Activated naive CD8-positive, alpha-beta T cell treated with anti-CD3 and anti-CD28 coated beads, Interleukin-2, amount 50 U/mL, for 24 hours (primary cell): ENCODE measurements at regions not wholly inside any gene's neighbourhood (a gene's known extent, or its start where the extent isn't known, plus 50 kb on each side); places are given as distances from the start of the nearest gene placed in this dataset.

Experiments
- ATAC-seq: fragments of 150-1000 bp; cut with Tn5 transposase; one replicate; pipeline ENCODE4 v1.10.0; 2021
- DNase-seq: peaks from one replicate; pipeline ENCODE4 v3.0.0; 2021
- H3K27ac Mint-ChIP-seq: one replicate; pipeline ENCODE4 v1.8.0; 2021; ENCODE audit warnings: mild to moderate bottlenecking, mixed read lengths
- H3K27me3 Mint-ChIP-seq: one replicate; pipeline ENCODE4 v1.8.0; 2021; ENCODE audit warnings: mixed read lengths
- H3K36me3 Mint-ChIP-seq: one replicate; pipeline ENCODE4 v1.8.0; 2021; ENCODE audit warnings: low read depth, mixed read lengths
- H3K4me1 Mint-ChIP-seq: one replicate; pipeline ENCODE4 v1.8.0; 2021; ENCODE audit warnings: mixed read lengths
- H3K4me3 Mint-ChIP-seq: one replicate; pipeline ENCODE4 v1.8.0; 2021; ENCODE audit warnings: mild to moderate bottlenecking, moderate library complexity, mixed read lengths
- H3K9me3 Mint-ChIP-seq: one replicate; pipeline ENCODE4 v1.8.0; 2021; ENCODE audit warnings: mixed read lengths

DNA sequence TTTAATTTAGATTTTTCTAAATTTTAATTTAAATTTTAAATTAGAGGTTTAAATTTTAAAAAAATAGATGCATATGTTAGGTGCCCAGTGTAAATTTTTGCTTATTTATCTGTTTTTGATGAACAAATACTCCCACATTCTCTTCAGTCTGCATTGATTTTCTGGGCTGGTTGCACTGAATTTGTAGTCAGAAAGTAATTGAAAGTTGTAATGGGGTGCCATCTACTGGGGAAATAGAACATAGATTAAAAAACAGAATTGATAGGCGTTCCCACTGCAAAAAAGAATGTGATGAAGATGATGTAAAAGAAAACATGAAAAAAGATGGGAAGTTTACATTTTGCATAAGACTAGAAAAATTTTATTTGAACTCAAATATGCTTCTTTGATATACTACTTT is 51.7 kb upstream of the CCDC85A start:
- H3K36me3 Mint-ChIP-seq, result no peaks in the 10 kb centered on the region
- H3K9me3 Mint-ChIP-seq, result no peaks in the 10 kb centered on the region
- no peak overlapping the region for H3K4me3 Mint-ChIP-seq
- no peaks in the 10 kb centered on the region for H3K4me1 Mint-ChIP-seq
- peaks cover 2% of the 10 kb centered on the region for H3K27me3 Mint-ChIP-seq
- ATAC-seq, result no peak
- no peak overlapping the region for H3K27ac Mint-ChIP-seq
- DNase-seq, result no peak

DNA sequence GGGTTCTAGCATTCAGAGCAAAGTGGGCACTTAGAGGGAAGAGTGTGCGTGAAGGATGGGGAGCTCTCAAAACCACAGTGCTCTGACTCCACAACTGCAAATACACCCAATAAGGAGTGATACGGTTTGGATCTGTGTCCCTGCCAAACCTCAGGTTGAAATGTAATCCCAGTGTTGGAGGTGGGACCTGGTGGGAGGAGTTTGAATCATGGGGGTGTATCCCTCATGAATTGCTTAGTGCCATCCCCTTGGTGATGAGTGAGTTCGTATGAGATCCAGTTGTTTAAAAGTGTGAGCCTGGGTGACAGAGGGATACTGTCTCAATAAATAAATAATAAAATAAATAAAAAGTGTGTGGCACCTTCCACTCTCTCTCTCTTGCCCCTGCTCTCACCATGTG is 50.3 kb upstream of the CCDC85A start:
- DNase-seq, result no peak
- no peak for ATAC-seq
- no peak overlapping the region for H3K4me3 Mint-ChIP-seq

DNA sequence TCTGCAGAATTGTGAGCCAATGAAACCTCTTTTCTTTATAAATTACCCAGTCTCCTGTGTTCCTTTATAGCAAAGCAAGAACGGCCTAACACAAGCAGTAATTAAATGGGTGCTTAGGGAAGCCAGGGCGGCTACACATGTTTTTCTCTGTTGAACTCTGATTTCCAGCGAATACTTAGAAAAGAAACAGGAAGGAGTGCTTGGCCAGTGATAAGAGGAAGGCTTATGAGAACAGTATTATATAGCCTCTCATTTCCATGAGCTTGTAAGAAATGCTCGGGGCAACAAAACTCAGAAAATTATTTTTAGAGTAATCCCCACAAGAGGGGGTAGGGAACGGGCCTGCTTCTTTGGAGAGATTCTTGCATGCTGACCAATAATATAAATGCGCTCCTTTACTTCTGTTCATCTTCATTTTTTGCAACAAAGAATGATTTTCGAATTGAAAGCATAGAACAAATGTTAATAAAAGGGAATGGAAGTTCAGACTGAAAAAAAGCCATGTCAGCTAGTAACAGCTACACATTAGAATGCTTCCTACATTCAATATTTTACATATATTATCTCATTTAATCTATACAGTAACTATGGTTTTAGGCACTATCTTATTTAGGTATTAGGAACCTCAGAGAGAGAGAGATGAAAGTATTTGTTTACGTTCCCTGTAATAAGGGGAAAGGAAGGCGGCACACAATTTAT is 49.7 kb upstream of the CCDC85A start:
- Mint-ChIP-seq H3K36me3 (no peaks in the 10 kb centered on the region), H3K9me3 (no peaks in the 10 kb centered on the region), H3K27ac (no peak overlapping the region), H3K4me3 (no peak overlapping the region), H3K27me3 (peaks cover 2% of the 10 kb centered on the region), H3K4me1 (no peaks in the 10 kb centered on the region)
- ATAC-seq (no peak), DNase-seq (no peak)

More for the DNA sequence above, 50.3 kb upstream of the CCDC85A start:
- Mint-ChIP-seq H3K9me3 (no peaks in the 10 kb centered on the region), H3K27me3 (peaks cover 2% of the 10 kb centered on the region), H3K27ac (no peak overlapping the region), H3K4me1 (no peaks in the 10 kb centered on the region), H3K36me3 (no peaks in the 10 kb centered on the region)
